H9 (cell line): ENCODE measurements at regions not wholly inside any gene's neighbourhood (a gene's known extent, or its start where the extent isn't known, plus 50 kb on each side); places are given as distances from the start of the nearest gene placed in this dataset.

Source experiments
- DNase-seq: peaks from one replicate; pipeline ENCODE4 v3.0.0-alpha.2; 2017
- H2AFZ ChIP-seq: one replicate; pipeline ENCODE4 v1.6.1; 2013; ENCODE audit warnings: mild to moderate bottlenecking, low read length, control low read depth, moderate library complexity
- H2AK5ac ChIP-seq: 2 replicates; pipeline ENCODE4 v1.6.1; 2013; ENCODE audit warnings: low read length, control low read depth, mixed read lengths; ENCODE audit not compliant: insufficient read length
- H2BK120ac ChIP-seq: one replicate; pipeline ENCODE4 v1.6.1; 2013; ENCODE audit warnings: low read depth, mild to moderate bottlenecking, low read length, control low read depth, inconsistent platforms; ENCODE audit not compliant: poor library complexity, severe bottlenecking
- H2BK12ac ChIP-seq: 2 replicates; pipeline ENCODE4 v1.6.1; 2013; ENCODE audit warnings: low read length, control low read depth, mixed read lengths, low read depth; ENCODE audit not compliant: insufficient read length
- H2BK15ac ChIP-seq: 2 replicates; pipeline ENCODE4 v1.6.1; 2013; ENCODE audit warnings: low read depth, low read length, control low read depth
- H2BK20ac ChIP-seq: one replicate; pipeline ENCODE4 v1.6.1; 2013; ENCODE audit warnings: low read depth, mild to moderate bottlenecking, low read length, control low read depth, inconsistent platforms; ENCODE audit not compliant: poor library complexity, severe bottlenecking
- H2BK5ac ChIP-seq: 2 replicates; pipeline ENCODE4 v1.6.1; 2013; ENCODE audit warnings: low read length, control low read depth, mixed read lengths; ENCODE audit not compliant: insufficient read length
- H3K14ac ChIP-seq: 2 replicates; pipeline ENCODE4 v1.6.1; 2013; ENCODE audit warnings: low read length, control low read depth; ENCODE audit not compliant: insufficient read depth
- H3K18ac ChIP-seq: 2 replicates; pipeline ENCODE4 v1.6.1; 2013; ENCODE audit warnings: low read depth, mild to moderate bottlenecking, mixed read lengths, low read length, control low read depth; ENCODE audit not compliant: insufficient read length
- H3K23ac ChIP-seq: 2 replicates; pipeline ENCODE4 v1.6.1; 2013; ENCODE audit warnings: low read length, control low read depth, mixed read lengths, low read depth; ENCODE audit not compliant: insufficient read length
- H3K23me2 ChIP-seq: 2 replicates; pipeline ENCODE4 v1.6.1; 2013; ENCODE audit warnings: low read depth, mild to moderate bottlenecking, mixed read lengths, low read length, control low read depth; ENCODE audit not compliant: insufficient read length, poor library complexity, severe bottlenecking
- H3K27ac ChIP-seq: 2 replicates; pipeline ENCODE4 v1.5.1; 2013; ENCODE audit warnings: low read length, control low read depth, mixed read lengths, low read depth; ENCODE audit not compliant: insufficient read length
- H3K27me3 ChIP-seq: 2 replicates; pipeline ENCODE4 v1.6.1; 2013; ENCODE audit warnings: low read length, control low read depth, inconsistent platforms; ENCODE audit not compliant: insufficient read depth
- H3K4ac ChIP-seq: 2 replicates; pipeline ENCODE4 v1.6.1; 2013; ENCODE audit warnings: low read depth, mild to moderate bottlenecking, control low read depth, inconsistent platforms, low read length, moderate library complexity
- H3K4me1 ChIP-seq: 2 replicates; pipeline ENCODE4 v1.6.1; 2013; ENCODE audit warnings: low read length, control low read depth, inconsistent platforms; ENCODE audit not compliant: insufficient read depth
- H3K4me2 ChIP-seq: 2 replicates; pipeline ENCODE4 v1.6.1; 2013; ENCODE audit warnings: low read length, control low read depth, mixed read lengths; ENCODE audit not compliant: insufficient read length, insufficient read depth
- H3K56ac ChIP-seq: 2 replicates; pipeline ENCODE4 v1.6.1; 2013; ENCODE audit warnings: low read depth, mild to moderate bottlenecking, mixed read lengths, low read length, control low read depth; ENCODE audit not compliant: insufficient read length
- H3K79me1 ChIP-seq: 2 replicates; pipeline ENCODE4 v1.6.1; 2013; ENCODE audit warnings: low read depth, mild to moderate bottlenecking, moderate library complexity, low read length, control low read depth, inconsistent platforms; ENCODE audit not compliant: insufficient read depth, poor library complexity, severe bottlenecking
- H3K79me2 ChIP-seq: 2 replicates; pipeline ENCODE4 v1.6.1; 2013; ENCODE audit warnings: low read length, control low read depth, inconsistent platforms; ENCODE audit not compliant: insufficient read depth
- H3K9ac ChIP-seq: 2 replicates; pipeline ENCODE4 v1.6.1; 2013; ENCODE audit warnings: low read length, control low read depth, mixed read lengths; ENCODE audit not compliant: insufficient read length; ENCODE audit errors: extremely low read depth
- H3K9me3 ChIP-seq: one replicate; pipeline ENCODE4 v1.6.1; 2013; ENCODE audit warnings: low read depth, low read length, inconsistent platforms; ENCODE audit not compliant: control insufficient read depth
- H3T11ph ChIP-seq: one replicate; pipeline ENCODE4 v1.6.1; 2013; ENCODE audit warnings: mild to moderate bottlenecking, low read length, control low read depth, inconsistent platforms
- H4K20me1 ChIP-seq: one replicate; pipeline ENCODE4 v1.6.1; 2013; ENCODE audit not compliant: control insufficient read depth, insufficient read length, insufficient read depth
- H4K5ac ChIP-seq: 2 replicates; pipeline ENCODE4 v1.6.1; 2013; ENCODE audit warnings: low read depth, mild to moderate bottlenecking, mixed read lengths, low read length, control low read depth; ENCODE audit not compliant: insufficient read length
- H4K8ac ChIP-seq: replicated peaks from 2 replicates; pipeline ENCODE4 v1.6.1; 2013; ENCODE audit warnings: low read length, control low read depth, mixed read lengths, low read depth; ENCODE audit not compliant: insufficient read length
- H4K91ac ChIP-seq: 2 replicates; pipeline ENCODE4 v1.6.1; 2013; ENCODE audit warnings: low read depth, mild to moderate bottlenecking, moderate library complexity, mixed read lengths, low read length, control low read depth; ENCODE audit not compliant: insufficient read length
- H3K27ac Mint-ChIP-seq, 3 experiments: 2 replicates in 2 of 3; 3 replicates in 1 of 3; pipeline ENCODE4 v1.8.0; 2020 to 2021; ENCODE audit warnings: mixed read lengths in 3 of 3, mild to moderate bottlenecking in 1 of 3, moderate library complexity in 1 of 3
- H3K27me3 Mint-ChIP-seq: 2 replicates; pipeline ENCODE4 v1.8.0; 2021; ENCODE audit warnings: low read depth, mild to moderate bottlenecking, moderate library complexity, mixed read lengths
- H3K36me3 Mint-ChIP-seq, 3 experiments: 2 replicates in 2 of 3; 3 replicates in 1 of 3; pipeline ENCODE4 v1.8.0; 2020 to 2021; ENCODE audit warnings: low read depth in 3 of 3, mixed read lengths in 3 of 3; ENCODE audit not compliant: insufficient read depth in 1 of 3
- H3K4me1 Mint-ChIP-seq, 2 experiments: 2 replicates each; pipeline ENCODE4 v1.8.0; 2020; ENCODE audit warnings: mixed read lengths in 2 of 2
- H3K4me3 Mint-ChIP-seq, 2 experiments: 2 replicates in 1 of 2; 3 replicates in 1 of 2; pipeline ENCODE4 v1.8.0; 2020 to 2021; ENCODE audit warnings: mild to moderate bottlenecking in 2 of 2, mixed read lengths in 2 of 2, moderate library complexity in 1 of 2
- H3K9me3 Mint-ChIP-seq, 2 experiments: 2 replicates in 1 of 2; 3 replicates in 1 of 2; pipeline ENCODE4 v1.8.0; 2020; ENCODE audit warnings: mild to moderate bottlenecking in 2 of 2, mixed read lengths in 2 of 2, moderate library complexity in 1 of 2
- CTCF ChIP-seq: fragments of 200-600 bp; sonication (generic); conservative IDR thresholded peaks from 3 replicates; pipeline ENCODE4 v1.8.0; 2021; ENCODE audit warnings: antibody characterized with exemption, mild to moderate bottlenecking
- WGBS: extraction: QIAGEN DNeasy Blood & Tissue Kit; methylation state at CpG from one replicate; pipeline ENCODE4 v1.1.7; 2013; ENCODE audit warnings: missing lambda C conversion rate, low lambda C conversion rate, mixed read lengths; ENCODE audit not compliant: insufficient read length; ENCODE audit errors: extremely low coverage; 5-methylcytosine and 5-hydroxymethylcytosine counted together

GRCh38 chr10:78223088-78223487, 189.4 kb downstream of the RPS24 start:
- TF ChIP-seq CTCF = no peak
- H3K4me1 ChIP-seq = no peaks in the 10 kb centered on the region
- H3K23me2 ChIP-seq = no peaks in the 10 kb centered on the region
- peaks cover 2 to 3% of the 10 kb centered on the region in 2 experiments; a peak in 2 of 5 replicates for H3K9me3 Mint-ChIP-seq
- no peak overlapping the region for H3K23ac ChIP-seq
- H2BK15ac ChIP-seq = no peak overlapping the region
- H3K14ac ChIP-seq = no peak overlapping the region
- no peak overlapping the region for H2AK5ac ChIP-seq
- no peak overlapping the region for H3K56ac ChIP-seq
- no peaks in the 10 kb centered on the region for H3K79me1 ChIP-seq
- H3K27ac ChIP-seq = no peak overlapping the region
- H3K79me2 ChIP-seq = no peaks in the 10 kb centered on the region
- no peak overlapping the region for H3K4me2 ChIP-seq
- no peak overlapping the region for H2BK12ac ChIP-seq
- no peak overlapping the region for H3K4me3 Mint-ChIP-seq
- no peak for DNase-seq
- H4K91ac ChIP-seq = no peak overlapping the region
- H3K9me3 ChIP-seq = no peaks in the 10 kb centered on the region
- H3T11ph ChIP-seq = no peak overlapping the region
- H3K18ac ChIP-seq = no peak overlapping the region
- no peak overlapping the region for H2BK5ac ChIP-seq
- H2AFZ ChIP-seq = no peak overlapping the region
- no peak overlapping the region for H4K5ac ChIP-seq
- no peak overlapping the region for H3K4ac ChIP-seq
- no peak overlapping the region for H2BK120ac ChIP-seq
- peaks cover 3 to 4% of the 10 kb centered on the region in 2 experiments; a peak in 2 of 4 replicates for H3K4me1 Mint-ChIP-seq
- H3K27me3 ChIP-seq = no peaks in the 10 kb centered on the region
- H3K27me3 Mint-ChIP-seq = peaks cover 3% of the 10 kb centered on the region; the same call in 1 of the 2 replicates
- H3K36me3 Mint-ChIP-seq = no peaks in the 10 kb centered on the region
- H4K20me1 ChIP-seq = no peaks in the 10 kb centered on the region
- no peak overlapping the region for H2BK20ac ChIP-seq
- H4K8ac ChIP-seq = no peak overlapping the region
- no peak overlapping the region for H3K9ac ChIP-seq
- WGBS = no CpG with 5 or more reads among the region's 7 CpGs
- H3K27ac Mint-ChIP-seq = no peak overlapping the region
